ENCODE measurements at regions not wholly inside any gene's neighbourhood (a gene's known extent, or its start where the extent isn't known, plus 50 kb on each side); places are given as distances from the start of the nearest gene placed in this dataset.

- TF ChIP-seq, protein P1, sequence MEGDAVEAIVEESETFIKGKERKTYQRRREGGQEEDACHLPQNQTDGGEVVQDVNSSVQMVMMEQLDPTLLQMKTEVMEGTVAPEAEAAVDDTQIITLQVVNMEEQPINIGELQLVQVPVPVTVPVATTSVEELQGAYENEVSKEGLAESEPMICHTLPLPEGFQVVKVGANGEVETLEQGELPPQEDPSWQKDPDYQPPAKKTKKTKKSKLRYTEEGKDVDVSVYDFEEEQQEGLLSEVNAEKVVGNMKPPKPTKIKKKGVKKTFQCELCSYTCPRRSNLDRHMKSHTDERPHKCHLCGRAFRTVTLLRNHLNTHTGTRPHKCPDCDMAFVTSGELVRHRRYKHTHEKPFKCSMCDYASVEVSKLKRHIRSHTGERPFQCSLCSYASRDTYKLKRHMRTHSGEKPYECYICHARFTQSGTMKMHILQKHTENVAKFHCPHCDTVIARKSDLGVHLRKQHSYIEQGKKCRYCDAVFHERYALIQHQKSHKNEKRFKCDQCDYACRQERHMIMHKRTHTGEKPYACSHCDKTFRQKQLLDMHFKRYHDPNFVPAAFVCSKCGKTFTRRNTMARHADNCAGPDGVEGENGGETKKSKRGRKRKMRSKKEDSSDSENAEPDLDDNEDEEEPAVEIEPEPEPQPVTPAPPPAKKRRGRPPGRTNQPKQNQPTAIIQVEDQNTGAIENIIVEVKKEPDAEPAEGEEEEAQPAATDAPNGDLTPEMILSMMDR (conservative IDR thresholded peaks at IDR 0.05; ENCODE audit: low read length), result no peak
- no peak for TF ChIP-seq EZH2phosphoT487 (IDR thresholded peaks at IDR 0.05; ENCODE audit: borderline replicate concordance, low read depth, low read length)
Measured at GRCh38 chr3:76532158-76532822, 507.6 kb upstream of the ROBO2 start.
